SK-N-SH (cell line): ENCODE measurements at regions not wholly inside any gene's neighbourhood (a gene's known extent, or its start where the extent isn't known, plus 50 kb on each side); places are given as distances from the start of the nearest gene placed in this dataset.

ENCODE experiments used
- CTCF ChIA-PET: fragments of 300-600, 350-600 bp; formaldehyde crosslinking; extraction: SDS; loops from one replicate; lab custom pipeline; 2021; lab: Yijun Ruan, JAX
- POLR2A ChIA-PET: fragments of 350-600 bp; sonication (Branson Sonifier 250); formaldehyde crosslinking; extraction: SDS; loops from one replicate; lab custom pipeline; 2020; ENCODE audit warnings: antibody characterized with exemption, inconsistent platforms; lab: Yijun Ruan, JAX
- DNase-seq: peaks from one replicate; pipeline ENCODE4 v3.0.0; 2012
- H2AFZ ChIP-seq: fragments of 200-600 bp; sonication (generic); 2 replicates; pipeline ENCODE4 v1.8.1; 2016; ENCODE audit warnings: antibody characterized with exemption, mild to moderate bottlenecking, low read depth
- H3F3A ChIP-seq: fragments of 200-600 bp; sonication (generic); replicated peaks from 2 replicates; pipeline ENCODE3; 2016; ENCODE audit warnings: antibody characterized with exemption, mild to moderate bottlenecking; ENCODE audit not compliant: insufficient read depth
- H3K27ac ChIP-seq, 2 experiments: fragments of 200-500 bp in 1 of 2; fragments of 200-600 bp in 1 of 2; sonication (Bioruptor generic) in 1 of 2; sonication (generic), shearing (Covaris generic) in 1 of 2; 2 replicates each; pipeline versions ENCODE4 v1.5.1 to v1.6.1; 2014 to 2016; ENCODE audit warnings: low read depth in 2 of 2, inconsistent platforms in 1 of 2, low read length in 1 of 2, mild to moderate bottlenecking in 1 of 2, mixed read lengths in 1 of 2
- H3K27me3 ChIP-seq: fragments of 200-600 bp; sonication (generic), shearing (Covaris generic); 2 replicates; pipeline ENCODE4 v1.6.1; 2016; ENCODE audit warnings: mixed run types; ENCODE audit not compliant: insufficient read depth
- H3K36me3 ChIP-seq, 2 experiments: fragments of 200-500 bp in 1 of 2; fragments of 200-600 bp in 1 of 2; sonication (Bioruptor generic) in 1 of 2; sonication (generic) in 1 of 2; replicated peaks in 1 of 2; 2 replicates each; pipeline versions ENCODE3 to v1.5.1; 2014 to 2016; ENCODE audit warnings: low read length in 1 of 2, mild to moderate bottlenecking in 1 of 2; ENCODE audit not compliant: insufficient read depth in 2 of 2, control insufficient read depth in 1 of 2
- H3K4me1 ChIP-seq, 2 experiments: fragments of 200-500 bp in 1 of 2; fragments of 200-600 bp in 1 of 2; sonication (Bioruptor generic) in 1 of 2; sonication (generic), shearing (Covaris generic) in 1 of 2; 2 replicates each; pipeline versions ENCODE4 v1.5.1 to v1.6.1; 2014 to 2016; ENCODE audit warnings: low read depth in 1 of 2, low read length in 1 of 2, mixed run types in 1 of 2; ENCODE audit not compliant: insufficient read depth in 2 of 2, control insufficient read depth in 1 of 2
- H3K4me2 ChIP-seq: fragments of 200-600 bp; sonication (generic), shearing (Covaris generic); 2 replicates; pipeline ENCODE4 v1.6.1; 2017; ENCODE audit warnings: mixed run types
- H3K4me3 ChIP-seq, 2 experiments: fragments of 200-500 bp in 1 of 2; fragments of 200-600 bp in 1 of 2; sonication (Bioruptor generic) in 1 of 2; sonication (generic), shearing (Covaris generic) in 1 of 2; 2 replicates each; pipeline versions ENCODE4 v1.5.1 to v1.8.1; 2014 to 2016; ENCODE audit warnings: low read depth in 2 of 2, inconsistent platforms in 1 of 2, low read length in 1 of 2, mild to moderate bottlenecking in 1 of 2, mixed read lengths in 1 of 2, moderate library complexity in 1 of 2
- H3K79me2 ChIP-seq: fragments of 200-600 bp; sonication (generic); 2 replicates; pipeline ENCODE4 v1.8.1; 2017; ENCODE audit warnings: mild to moderate bottlenecking; ENCODE audit not compliant: insufficient read depth
- H3K9ac ChIP-seq: fragments of 200-600 bp; sonication (generic); 2 replicates; pipeline ENCODE4 v1.6.1; 2017; ENCODE audit warnings: mixed run types
- H3K9me2 ChIP-seq: fragments of 200-600 bp; sonication (generic); 2 replicates; pipeline ENCODE4 v1.6.1; 2017; ENCODE audit warnings: mixed run types
- H3K9me3 ChIP-seq: fragments of 200-600 bp; sonication (generic); 2 replicates; pipeline ENCODE4 v1.6.1; 2017; ENCODE audit warnings: mixed run types, mild to moderate bottlenecking, moderate library complexity
- H4K20me1 ChIP-seq: fragments of 200-600 bp; sonication (generic); 2 replicates; pipeline ENCODE4 v1.6.1; 2017; ENCODE audit warnings: mild to moderate bottlenecking, mixed run types; ENCODE audit not compliant: insufficient read depth
- ELF1 ChIP-seq: IDR thresholded peaks from 2 replicates; pipeline ENCODE4 v1.4.0; 2012
- EZH2phosphoT487 ChIP-seq: fragments of 200-600 bp; sonication (generic); IDR thresholded peaks from 2 replicates; pipeline ENCODE4 v1.6.1; 2017; ENCODE audit warnings: low read depth, mixed run types, mild to moderate bottlenecking, antibody characterized with exemption, moderate library complexity, borderline replicate concordance
- FOSL2 ChIP-seq: IDR thresholded peaks from 2 replicates; pipeline ENCODE4 v1.4.0; 2012; ENCODE audit warnings: low read depth, mild to moderate bottlenecking, moderate library complexity, borderline replicate concordance
- FOXJ3 ChIP-seq: sonication (generic); formaldehyde crosslinking; IDR thresholded peaks from 2 replicates; pipeline ENCODE4 v1.5.1; 2020; ENCODE audit warnings: mild to moderate bottlenecking, missing genetic modification reagents
- GATA2 ChIP-seq: sonication (generic); formaldehyde crosslinking; IDR thresholded peaks from 2 replicates; pipeline ENCODE4 v1.5.0; 2020; ENCODE audit warnings: mild to moderate bottlenecking, missing genetic modification reagents
- JUND ChIP-seq: IDR thresholded peaks from 2 replicates; pipeline ENCODE4 v1.4.0; 2012
- MEF2A ChIP-seq: IDR thresholded peaks from 2 replicates; pipeline ENCODE4 v1.4.0; 2012; ENCODE audit warnings: low read depth, borderline replicate concordance
- MXI1 ChIP-seq: IDR thresholded peaks from 2 replicates; pipeline ENCODE4 v1.6.1; 2012; ENCODE audit warnings: mild to moderate bottlenecking, low read depth, low read length, improper control_type of control experiment
- NRF1 ChIP-seq: IDR thresholded peaks from 2 replicates; pipeline ENCODE4 v1.6.1; 2012; ENCODE audit warnings: low read depth, mild to moderate bottlenecking, low read length
- RAD21 ChIP-seq: IDR thresholded peaks from 2 replicates; pipeline ENCODE4 v1.6.1; 2012; ENCODE audit warnings: mild to moderate bottlenecking, low read length
- RCOR1 ChIP-seq: fragments of 150-350 bp; IDR thresholded peaks from 2 replicates; pipeline ENCODE4 v1.6.1; 2017; ENCODE audit warnings: antibody characterized with exemption, low read length
- SMC3 ChIP-seq: IDR thresholded peaks from 2 replicates; pipeline ENCODE4 v1.6.1; 2012; ENCODE audit warnings: low read depth, low read length, improper control_type of control experiment
- YY1 ChIP-seq: IDR thresholded peaks from 2 replicates; pipeline ENCODE4 v1.4.0; 2012; ENCODE audit warnings: low read depth, mild to moderate bottlenecking
- WGBS: methylation state at CpG from one replicate; pipeline ENCODE4 v1.1.6; 2017; ENCODE audit warnings: low lambda C conversion rate; 5-methylcytosine and 5-hydroxymethylcytosine counted together
- TF ChIP-seq, protein P1 (sequence below): fragments of 150-350 bp; IDR thresholded peaks from 2 replicates; pipeline ENCODE4 v1.6.1; 2017; ENCODE audit warnings: antibody characterized with exemption, low read length, low read depth, borderline replicate concordance
- TF ChIP-seq, protein P2 (sequence below): fragments of 150-350 bp; IDR thresholded peaks from 2 replicates; pipeline ENCODE4 v1.6.1; 2016; ENCODE audit warnings: mild to moderate bottlenecking, low read depth, low read length
- TF ChIP-seq, protein P3 (sequence below): IDR thresholded peaks from 2 replicates; pipeline ENCODE4 v1.4.0; 2012; ENCODE audit warnings: low read depth

DNA sequence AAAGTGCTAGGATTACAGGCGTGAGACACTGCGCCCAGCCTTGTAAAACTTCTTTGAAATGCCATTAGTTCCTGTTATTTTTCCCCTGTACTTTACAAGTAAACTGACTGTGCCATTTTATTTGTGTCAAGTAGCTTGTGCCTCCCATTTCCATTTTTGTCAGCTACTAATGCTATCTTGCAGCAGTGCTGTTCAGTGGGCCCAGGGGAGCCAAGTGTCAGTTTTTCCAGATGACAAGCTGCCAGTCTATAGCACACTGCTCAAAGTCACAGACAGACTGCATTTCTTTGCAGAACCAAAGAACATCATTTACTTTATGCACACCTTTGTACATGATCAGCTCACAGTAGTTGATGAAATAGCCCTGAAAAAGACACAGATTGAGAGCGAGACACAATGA is 901.3 kb upstream of the CDH2 start:
- Histone ChIP-seq H3K4me2 (no peak overlapping the region), H3K4me3 (no peak overlapping the region), H3K9ac (no peak overlapping the region), H3K79me2 (no peaks in the 10 kb centered on the region), H4K20me1 (no peaks in the 10 kb centered on the region), H3K27ac (no peak overlapping the region), H3K27me3 (no peaks in the 10 kb centered on the region), H3K4me1 (no peaks in the 10 kb centered on the region), H3K36me3 (no peaks in the 10 kb centered on the region), H3F3A (no peaks in the 10 kb centered on the region), H3K9me3 (no peaks in the 10 kb centered on the region), H3K9me2 (no peaks in the 10 kb centered on the region), H2AFZ (no peak overlapping the region)
- no peak for DNase-seq
- WGBS = 98% methylated on average over 3 of the region's 3 CpGs
- ChIA-PET POLR2A (no interaction called here), CTCF (interaction anchor here (0.6 to 1.3 kb wide), 3 partner anchors 9 to 117 kb away, joined by 3 to 4 read pairs (median 3); no protein-coding TSS in a partner anchor)
- TF ChIP-seq YY1 (no peak), EZH2phosphoT487 (no peak), FOXJ3 (CRISPR knock-in tag) (no peak), SMC3 (no peak), FOSL2 (no peak), RCOR1 (no peak), JUND (no peak), NRF1 (no peak), MXI1 (no peak), ELF1 (no peak), GATA2 (CRISPR knock-in tag) (no peak), RAD21 (no peak), MEF2A (no peak)
- TF ChIP-seq, protein P1, sequence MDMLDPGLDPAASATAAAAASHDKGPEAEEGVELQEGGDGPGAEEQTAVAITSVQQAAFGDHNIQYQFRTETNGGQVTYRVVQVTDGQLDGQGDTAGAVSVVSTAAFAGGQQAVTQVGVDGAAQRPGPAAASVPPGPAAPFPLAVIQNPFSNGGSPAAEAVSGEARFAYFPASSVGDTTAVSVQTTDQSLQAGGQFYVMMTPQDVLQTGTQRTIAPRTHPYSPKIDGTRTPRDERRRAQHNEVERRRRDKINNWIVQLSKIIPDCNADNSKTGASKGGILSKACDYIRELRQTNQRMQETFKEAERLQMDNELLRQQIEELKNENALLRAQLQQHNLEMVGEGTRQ = no peak
- TF ChIP-seq, protein P2, sequence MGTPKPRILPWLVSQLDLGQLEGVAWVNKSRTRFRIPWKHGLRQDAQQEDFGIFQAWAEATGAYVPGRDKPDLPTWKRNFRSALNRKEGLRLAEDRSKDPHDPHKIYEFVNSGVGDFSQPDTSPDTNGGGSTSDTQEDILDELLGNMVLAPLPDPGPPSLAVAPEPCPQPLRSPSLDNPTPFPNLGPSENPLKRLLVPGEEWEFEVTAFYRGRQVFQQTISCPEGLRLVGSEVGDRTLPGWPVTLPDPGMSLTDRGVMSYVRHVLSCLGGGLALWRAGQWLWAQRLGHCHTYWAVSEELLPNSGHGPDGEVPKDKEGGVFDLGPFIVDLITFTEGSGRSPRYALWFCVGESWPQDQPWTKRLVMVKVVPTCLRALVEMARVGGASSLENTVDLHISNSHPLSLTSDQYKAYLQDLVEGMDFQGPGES = no peak

DNA sequence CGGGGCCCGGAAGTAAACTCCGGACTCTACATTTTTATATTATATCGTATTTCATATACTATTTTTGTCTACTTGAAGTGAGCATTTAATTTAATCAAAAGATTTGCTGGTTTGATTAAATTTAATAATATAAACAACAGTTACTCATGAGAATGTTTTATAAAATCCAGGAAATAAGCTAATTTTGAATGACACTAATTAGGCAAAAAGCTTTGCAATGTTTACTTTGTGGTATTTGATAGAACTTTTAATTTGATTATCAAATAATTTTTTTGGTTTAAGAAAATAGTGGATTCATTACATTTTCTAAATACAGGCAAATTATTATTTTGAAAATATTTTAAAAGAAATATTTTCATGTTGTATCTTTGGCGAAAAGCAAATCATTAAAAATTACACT is 900.4 kb upstream of the CDH2 start:
- DNase-seq = no peak
- Histone ChIP-seq H3K79me2 (no peaks in the 10 kb centered on the region), H3K9me3 (no peaks in the 10 kb centered on the region), H3K9me2 (no peaks in the 10 kb centered on the region), H3K27ac (no peak overlapping the region), H4K20me1 (no peaks in the 10 kb centered on the region), H3K4me1 (no peaks in the 10 kb centered on the region), H3K9ac (no peak overlapping the region), H2AFZ (no peak overlapping the region), H3K4me3 (no peak overlapping the region), H3K27me3 (no peaks in the 10 kb centered on the region), H3F3A (no peaks in the 10 kb centered on the region), H3K4me2 (no peak overlapping the region), H3K36me3 (no peaks in the 10 kb centered on the region)
- TF ChIP-seq, protein P3, sequence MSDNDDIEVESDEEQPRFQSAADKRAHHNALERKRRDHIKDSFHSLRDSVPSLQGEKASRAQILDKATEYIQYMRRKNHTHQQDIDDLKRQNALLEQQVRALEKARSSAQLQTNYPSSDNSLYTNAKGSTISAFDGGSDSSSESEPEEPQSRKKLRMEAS = no peak
- POLR2A ChIA-PET = no interaction called here
- CTCF ChIA-PET = interaction anchor here (1.0 to 1.3 kb wide), 3 partner anchors 10 to 19 kb away, joined by 3 to 4 read pairs (median 3); no protein-coding TSS in a partner anchor
- WGBS = 64% methylated on average over 5 of the region's 5 CpGs
